Bone marrow (tissue), 2 donors: ENCODE measurements at regions not wholly inside any gene's neighbourhood (a gene's known extent, or its start where the extent isn't known, plus 50 kb on each side); places are given as distances from the start of the nearest gene placed in this dataset.
"Not testable (repeated sequence)": the region's sequence is repeated elsewhere in the genome, so short reads cannot be mapped to it uniquely, and the experiment has no call there.

Source experiments
- DNase-seq, 2 donors: peaks; one replicate each; lab custom pipeline; 2025; lab: John Stamatoyannopoulos, UW

DNA sequence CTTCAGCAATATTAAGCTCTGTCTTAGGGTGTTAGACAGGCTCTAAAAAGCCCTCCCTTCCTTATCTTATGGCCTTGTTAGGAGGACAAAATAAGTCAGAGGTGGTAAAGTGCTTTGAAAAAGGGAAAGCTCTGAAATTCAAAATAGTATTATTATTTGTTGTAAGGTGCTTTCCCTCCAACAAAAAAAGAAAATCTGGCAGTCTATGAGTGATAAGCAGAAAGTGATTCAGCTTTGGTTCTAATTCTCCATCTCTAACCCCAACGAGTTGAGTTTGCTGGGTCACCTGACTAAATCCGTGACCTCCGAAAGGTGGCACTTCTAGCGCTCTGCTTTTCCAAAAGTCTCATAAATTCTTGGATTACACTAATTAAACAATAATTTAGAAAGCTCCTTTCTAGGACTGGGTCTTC is 305.1 kb downstream of the BCL2L11 start:
- not testable (repeated sequence) for DNase-seq

DNA sequence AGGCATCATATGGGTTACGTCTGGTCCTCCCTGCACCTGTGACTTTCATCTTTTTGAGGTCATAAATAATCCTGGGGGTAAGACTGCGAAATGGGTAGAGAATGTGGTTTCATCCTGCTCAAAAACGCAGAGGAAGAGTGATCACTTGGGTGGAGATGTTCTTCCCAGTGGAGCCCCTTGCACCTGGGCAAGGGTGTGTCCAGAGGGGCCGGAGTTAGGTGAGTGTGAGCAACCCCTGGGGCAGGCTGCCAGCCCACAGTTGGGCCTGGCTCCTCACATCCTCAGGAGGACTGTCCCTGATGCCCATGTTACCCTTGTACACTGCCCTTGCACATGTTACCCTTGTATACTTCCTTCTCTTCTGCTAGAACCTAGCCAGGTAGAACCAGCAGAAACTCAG is 306.6 kb downstream of the BCL2L11 start:
- not testable (repeated sequence) for DNase-seq

DNA sequence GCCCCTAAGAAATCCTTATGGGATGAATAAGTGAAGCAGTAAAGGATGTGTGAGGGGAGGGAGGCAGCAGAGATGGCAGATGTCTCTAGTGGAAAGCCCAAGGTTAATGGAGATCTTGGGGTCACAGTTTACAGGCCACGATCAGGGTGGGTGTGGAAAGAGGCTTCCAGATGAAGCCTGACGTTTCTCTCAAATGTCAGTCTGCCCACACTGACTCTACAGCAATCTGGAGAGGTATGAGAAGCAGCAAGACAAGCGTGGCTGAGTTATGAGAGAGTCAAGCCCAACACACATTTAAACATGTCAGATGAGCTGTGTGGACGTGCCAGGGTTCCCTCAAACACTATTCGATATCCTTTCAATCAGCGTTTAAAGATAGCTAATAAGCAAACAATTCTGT is 308.2 kb downstream of the BCL2L11 start:
- not testable (repeated sequence) for DNase-seq

DNA sequence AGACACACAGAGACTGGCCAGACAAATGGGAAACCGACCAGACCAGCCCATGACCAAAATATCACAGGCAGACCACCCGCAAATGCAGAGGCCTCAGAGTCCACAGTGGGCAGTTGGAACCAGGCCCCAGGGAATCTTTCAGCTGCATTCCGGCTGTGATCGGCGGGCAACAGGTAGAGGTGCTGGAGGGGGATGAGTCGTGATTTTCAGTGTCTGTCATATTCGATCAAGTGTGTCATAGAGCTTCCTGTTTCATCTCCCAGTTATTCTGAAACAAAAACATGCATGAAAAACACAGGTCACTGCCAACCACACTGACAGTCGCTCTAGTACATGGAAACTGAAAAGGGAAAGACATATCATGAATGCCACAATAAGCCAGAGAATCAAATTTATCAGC is 308.6 kb downstream of the BCL2L11 start:
- not testable (repeated sequence) for DNase-seq

DNA sequence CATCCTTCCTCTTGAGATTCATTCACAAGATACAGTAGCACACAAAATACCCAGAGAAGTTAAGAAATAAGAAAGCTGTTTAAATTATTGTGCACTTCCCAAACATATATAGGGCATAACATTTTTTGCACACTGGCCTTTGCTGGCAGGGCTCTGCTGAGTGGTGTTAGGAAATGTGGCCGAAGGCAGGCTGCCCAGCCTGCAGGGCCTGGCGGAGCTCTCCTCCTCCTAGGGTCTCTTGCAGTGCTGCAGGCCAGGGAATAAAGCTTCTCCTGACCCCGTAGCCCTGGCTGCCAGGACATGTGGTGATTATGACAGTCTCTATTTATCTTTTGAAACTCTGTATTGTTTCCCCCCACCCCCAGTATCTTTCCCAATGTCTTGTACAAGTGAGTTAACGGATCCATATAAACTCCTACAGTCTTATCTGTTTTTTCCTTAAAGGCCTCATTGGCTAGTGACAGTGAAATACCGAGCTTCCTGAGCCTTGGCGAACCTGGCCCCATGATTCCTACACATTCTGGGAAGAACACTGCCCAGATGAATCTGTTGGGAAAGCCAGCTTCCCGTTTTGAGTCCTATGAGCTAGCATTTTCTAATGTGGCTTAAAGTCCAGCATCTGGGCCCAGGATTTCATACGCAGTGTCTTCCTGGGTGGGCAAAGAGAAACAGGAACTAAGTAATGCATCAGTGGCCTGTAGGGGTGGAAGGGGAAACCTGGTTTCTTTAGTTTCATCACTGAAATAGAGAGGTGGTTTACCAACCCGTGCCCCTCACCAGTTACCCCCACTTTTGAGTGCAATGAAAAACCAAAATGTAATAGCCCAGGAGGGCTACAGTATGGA is 310.3 kb downstream of the BCL2L11 start:
- DNase-seq, result not testable (repeated sequence)

DNA sequence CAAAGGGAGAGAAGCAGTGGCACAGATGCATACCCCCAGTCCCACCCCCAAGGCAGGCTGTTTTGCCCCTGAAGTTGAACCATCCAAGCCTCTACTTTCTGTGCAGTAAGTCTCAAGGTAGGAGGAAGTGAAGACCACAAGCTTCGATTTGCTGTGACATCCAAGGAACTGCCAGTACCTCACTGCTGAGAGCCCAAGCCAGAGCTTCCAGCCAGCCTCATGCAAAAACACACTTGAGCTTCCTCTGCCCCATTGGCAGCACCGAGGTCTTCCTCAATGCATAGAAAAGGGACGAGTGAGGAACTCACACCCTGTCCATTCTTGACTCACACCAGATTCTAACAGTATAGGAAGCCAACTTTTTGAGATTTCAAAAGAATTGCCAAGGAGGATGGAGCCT is 311.7 kb downstream of the BCL2L11 start:
- not testable (repeated sequence) for DNase-seq

DNA sequence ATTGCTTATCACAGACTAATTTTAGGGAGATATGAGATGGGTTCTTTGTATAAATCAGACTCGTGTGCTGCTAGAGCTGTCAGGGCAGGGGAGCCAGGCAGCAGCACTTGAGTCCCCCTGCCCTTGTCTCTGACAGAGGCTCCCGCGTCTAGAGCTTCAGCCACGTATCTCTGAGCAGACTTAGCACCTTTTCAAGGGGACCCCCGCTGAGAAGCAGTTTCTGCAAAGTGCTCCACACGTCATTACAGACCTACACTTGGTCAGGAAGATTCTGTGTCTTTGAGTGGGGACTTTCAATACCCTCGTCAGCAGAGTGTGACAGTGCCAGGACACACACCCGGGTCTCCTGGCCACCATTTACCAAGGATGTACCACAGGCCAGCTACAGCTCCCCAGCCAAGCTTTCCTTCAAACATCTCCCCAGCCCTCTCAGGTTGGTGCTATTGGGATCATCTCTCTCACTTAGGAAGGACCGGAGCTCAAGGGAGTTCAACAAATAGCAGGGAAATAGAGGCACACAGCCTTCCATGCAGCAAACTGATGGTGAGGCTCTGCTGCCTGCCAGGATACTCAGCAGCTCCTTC is 312.3 kb downstream of the BCL2L11 start:
- DNase-seq, result not testable (repeated sequence)

DNA sequence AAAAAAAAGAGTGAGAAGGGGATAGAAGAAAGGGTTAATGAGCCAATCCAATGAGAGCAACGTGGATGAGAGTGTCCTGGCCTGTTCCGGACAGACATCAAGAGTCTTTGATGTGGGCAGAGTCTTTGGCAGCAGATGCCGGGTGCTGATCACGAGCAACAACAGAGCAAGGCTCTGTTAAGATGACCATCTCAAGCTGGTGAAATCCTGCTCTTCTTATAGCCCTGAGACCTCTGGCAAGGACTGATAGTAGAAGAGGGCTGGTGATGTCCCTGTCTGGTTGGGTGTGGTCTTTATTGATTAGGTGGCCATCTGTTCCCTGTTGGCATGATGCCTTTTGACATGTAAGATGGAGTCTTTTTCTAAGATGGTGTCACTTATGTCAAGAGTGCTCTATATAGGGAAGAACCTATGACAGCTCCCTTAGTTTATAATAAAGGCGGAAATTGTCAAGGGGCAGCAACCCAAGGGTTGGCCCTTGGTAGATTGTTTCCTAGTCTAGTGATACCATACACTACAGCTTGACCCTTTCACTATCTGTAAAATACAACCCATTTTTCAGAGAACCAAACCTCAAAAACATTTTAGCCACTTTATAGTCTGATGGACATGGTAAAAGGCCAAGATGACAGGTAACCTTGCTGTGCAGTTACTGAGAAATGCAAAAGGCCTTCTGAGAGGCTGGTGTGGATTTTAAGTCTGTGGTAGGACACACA is 313.3 kb downstream of the BCL2L11 start:
- DNase-seq, result not testable (repeated sequence)

DNA sequence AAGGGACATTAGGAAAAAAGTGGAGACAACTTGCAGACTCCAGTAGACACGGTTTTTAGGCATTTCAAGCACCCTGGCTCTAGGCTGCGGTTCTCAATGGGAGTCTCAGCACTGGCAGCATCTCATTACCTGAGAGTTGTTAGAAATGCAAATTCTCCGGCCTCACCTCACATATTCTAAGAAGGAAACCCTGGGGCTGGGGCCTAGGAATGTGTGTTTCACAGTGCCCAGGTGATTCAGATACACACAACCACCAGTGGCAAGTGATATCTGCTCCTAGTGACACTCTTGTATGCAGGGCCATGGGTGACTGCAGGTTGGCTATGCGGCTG is 313.9 kb downstream of the BCL2L11 start:
- not testable (repeated sequence) for DNase-seq

DNA sequence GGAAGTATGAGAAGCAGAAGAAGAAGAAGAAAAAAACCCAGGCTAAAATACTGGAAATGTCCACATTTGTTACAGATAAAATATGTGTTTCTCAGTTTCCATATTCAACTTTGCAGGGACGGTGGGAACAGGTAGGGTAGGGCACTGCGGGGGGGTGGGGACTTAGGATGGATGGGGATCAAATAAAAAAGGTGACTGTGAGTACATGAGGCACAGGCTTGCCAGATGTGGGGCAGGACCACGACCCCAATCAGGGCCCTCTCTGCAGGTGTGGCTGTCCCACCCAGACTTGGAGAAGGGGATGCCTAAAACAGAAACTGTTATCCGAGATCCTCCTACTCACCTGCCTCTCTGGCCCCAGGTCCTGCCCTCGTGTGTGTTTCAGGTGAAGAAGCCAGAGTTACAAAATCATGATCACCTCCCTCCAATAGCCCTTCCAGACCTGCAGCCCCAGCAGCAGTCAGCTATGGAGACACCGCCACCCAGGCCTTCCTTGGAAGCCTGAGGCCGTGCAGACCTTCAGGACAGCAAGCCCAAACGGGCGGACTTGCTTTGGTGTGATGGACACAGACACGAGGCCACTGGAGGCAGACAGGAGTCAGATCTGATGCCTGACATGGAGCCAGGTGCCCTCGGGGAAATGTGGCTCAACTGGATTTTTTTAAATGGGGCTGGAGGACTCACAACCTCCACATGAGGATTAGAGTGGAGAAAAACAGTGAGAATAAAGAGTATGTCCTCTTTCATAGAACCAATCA is 315.0 kb downstream of the BCL2L11 start:
- DNase-seq, result not testable (repeated sequence)

DNA sequence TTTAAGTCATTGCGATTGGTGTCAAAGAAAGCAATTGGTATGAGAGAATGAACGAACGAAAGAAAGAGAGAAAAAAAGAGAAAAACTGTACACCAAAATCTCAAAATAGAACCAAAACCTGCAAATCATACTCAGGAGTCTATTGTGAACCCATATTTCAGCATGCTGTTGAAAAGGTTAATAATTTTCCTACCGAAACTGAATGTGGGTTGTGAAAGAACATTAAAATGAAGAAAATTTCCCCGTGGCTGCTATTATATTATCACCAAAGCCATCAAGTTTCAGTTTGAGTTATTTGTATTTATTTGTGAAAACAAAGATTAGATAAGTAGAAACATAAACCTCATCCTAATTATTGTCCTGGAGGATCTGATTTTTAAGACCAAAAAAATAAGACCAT is 315.7 kb downstream of the BCL2L11 start:
- DNase-seq, result not testable (repeated sequence)

DNA sequence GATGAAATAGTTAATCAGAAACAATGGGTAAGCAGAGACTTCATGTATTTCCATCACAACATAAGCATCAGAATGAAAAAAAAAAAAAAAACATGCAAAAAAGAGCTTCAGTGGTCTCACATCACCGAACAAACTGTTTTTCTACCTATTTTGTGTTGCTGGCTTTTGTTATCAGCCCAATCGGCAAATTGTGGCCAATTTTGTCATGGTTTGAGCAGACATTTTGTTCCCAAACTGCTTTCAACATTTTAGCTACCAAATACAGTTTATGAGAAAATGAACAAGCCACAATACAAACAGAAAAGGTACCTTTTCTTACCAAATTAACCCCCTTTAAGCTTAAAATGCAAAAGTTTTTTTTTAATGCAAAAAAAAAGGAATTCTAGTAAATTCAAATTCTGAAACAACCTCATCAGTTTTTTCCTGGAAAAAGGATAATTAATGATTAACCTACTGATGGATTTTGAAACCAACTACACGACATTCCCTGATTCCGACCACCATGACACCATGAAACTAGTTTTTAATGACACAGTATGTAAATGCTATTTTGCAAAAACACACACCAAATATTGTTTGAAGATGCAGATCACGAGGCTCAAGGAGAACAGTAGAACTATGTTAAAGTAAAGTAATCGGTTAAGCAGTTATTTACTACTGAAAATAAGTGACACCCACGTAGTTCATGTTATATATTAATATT is 316.7 kb downstream of the BCL2L11 start:
- not testable (repeated sequence) for DNase-seq

DNA sequence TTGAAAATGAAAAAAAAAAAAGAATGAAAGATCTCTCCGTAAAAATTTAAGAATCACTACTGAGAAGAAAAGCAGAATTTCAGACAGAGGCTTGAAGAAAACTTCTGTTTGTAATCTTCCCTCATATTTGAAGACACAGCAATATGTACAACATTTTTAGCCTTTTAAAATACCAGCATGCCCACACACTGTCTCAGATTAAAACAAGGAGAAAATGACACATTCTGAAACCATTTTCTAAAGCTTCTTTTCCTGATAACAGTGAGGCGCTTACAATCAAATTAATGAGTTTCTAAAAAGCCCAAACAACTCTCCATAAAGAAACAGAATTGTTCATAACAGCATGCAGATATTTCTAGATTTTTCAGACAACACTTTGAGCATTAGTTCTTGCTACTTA is 317.4 kb downstream of the BCL2L11 start:
- not testable (repeated sequence) for DNase-seq

DNA sequence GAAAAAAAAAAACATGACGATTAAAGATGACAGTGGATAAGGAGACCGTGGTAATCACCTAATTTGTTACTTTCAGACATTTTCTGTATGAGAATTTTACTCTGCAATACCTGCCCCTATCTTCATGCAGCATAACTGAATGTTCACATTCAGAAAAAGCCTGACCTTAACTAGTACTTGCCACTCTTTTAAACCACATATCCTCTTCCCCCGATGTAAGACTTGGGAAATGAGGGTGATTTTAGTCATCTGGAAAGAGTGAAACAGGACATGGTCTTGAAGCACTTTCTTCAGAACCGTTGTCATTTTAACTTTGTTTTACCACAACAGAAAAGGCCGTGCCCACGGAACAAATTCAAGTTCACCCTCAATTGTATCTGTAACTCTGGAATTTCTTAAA is 318.5 kb downstream of the BCL2L11 start:
- DNase-seq, result not testable (repeated sequence)

DNA sequence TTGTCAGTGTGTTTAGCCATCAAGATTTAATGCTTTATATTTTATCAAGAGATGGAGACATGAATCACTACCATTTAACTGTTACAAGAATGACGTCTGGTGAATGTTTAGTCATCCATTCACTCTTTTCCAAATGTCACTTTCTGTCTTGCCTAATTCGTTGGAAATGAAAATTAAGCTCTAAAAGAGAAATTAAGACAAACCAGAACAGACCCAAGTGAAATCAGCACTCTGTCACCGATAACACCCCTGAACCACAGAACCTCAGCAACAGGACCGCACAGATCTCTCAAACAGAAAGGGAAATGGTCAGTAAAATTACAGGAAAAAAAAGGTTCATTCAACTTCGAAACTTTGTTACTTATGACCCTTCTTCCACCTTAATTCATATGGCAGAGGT is 320.9 kb downstream of the BCL2L11 start:
- not testable (repeated sequence) for DNase-seq

DNA sequence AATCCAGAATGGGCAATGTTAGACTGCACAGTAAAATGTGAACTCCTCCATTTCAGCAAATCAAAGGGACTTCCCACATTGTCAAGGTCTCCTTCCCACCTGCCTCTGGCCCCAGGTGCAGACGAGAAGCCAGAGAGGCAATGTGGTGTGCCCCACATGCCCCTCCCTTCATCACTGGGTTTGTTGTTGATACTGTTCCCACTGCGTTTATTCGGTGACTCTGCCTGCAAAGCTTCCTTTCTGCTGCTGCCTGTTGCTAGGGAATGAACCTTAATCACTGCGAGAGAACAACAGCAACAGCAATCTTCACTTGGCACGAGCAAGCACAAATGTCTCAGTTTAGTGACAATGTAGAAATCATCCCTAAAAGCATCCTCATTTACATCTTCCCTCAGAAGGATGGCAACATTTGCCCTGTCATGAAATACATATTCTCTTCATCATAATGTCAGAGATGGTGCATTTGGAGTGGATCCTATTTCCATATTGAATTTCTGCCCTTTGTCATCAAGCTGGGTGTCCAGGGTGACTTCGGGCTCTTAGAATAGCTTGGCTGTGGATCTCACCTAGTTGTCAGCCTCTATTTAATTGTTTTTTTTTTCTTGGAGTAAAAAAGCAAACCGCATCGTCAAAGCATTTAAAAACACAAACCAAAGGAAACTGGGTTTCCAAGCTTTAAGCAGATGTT is 322.2 kb downstream of the BCL2L11 start:
- DNase-seq, result not testable (repeated sequence)

DNA sequence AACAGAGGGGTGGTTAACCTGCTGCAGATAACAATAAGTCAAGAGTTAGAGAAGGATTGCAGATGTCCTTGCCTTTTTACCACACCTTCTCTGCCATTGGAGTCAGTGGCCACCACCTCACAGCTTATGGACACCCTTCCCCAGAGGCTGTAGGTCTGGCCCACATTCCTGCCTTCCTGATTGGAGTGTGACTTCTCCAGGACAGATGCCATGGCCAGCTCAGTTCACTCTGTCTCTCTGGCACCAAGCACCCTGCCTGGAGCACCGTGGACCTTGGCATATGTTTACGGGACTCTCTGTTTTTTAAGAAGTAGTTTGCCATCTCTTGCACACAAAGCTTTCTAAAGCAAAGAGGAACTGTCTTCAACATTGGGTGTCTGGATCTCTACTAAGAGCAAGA is 323.8 kb downstream of the BCL2L11 start:
- DNase-seq, result not testable (repeated sequence)

DNA sequence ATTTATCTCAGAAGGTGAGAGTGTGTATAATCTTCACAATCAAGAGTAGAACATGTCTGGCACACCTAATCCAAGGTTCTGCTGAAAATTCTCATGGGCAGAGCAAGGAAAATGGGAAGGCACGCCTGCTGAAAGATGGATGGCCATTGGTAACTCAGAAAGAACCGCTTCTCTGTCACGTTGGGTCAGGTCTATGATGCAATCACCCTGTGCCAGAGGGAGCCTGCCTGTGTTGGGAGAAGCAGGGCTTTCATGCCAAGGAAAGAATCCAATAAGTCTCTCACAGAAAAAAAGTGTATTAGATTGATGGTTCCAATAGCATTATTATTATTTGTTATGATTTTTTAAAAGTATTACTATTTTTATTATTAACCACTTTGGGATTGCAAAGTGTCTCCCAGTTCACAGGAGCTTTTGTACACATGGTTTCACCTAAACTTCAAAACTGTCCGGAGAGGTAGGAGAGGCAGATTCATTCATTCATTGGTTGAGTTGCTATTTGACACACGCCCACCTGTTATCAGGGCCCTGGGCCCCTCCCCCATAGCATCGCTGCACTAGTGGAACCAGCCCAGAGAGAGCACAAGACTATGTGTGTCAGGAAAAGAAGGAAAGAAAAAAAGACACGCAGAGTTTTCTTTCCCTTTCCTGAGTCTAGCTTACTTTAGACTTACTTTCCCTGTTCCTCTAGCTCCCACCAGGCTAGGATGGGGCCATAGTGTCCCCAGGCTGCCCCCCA is 324.6 kb downstream of the BCL2L11 start:
- DNase-seq, result not testable (repeated sequence)

DNA sequence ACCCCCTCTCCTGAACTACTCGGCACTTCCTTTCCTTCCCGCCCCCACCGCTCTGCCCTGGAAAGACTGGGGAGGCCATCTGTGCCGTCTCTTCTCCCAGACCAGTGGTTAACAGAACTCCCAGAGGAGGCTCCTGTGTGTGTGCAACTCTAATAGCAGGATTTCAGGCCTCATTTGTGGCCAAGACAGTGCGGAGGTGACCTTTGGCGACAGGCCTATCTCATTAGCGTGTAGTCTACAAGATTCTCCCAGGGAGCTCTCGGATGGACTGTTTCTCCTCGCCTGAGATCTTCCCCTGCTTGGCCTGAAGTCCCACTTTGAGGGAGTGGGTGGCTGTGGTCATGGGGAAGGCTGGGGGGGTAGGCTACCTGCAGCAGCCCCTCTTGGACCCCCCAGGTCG is 325.2 kb downstream of the BCL2L11 start:
- not testable (repeated sequence) for DNase-seq

DNA sequence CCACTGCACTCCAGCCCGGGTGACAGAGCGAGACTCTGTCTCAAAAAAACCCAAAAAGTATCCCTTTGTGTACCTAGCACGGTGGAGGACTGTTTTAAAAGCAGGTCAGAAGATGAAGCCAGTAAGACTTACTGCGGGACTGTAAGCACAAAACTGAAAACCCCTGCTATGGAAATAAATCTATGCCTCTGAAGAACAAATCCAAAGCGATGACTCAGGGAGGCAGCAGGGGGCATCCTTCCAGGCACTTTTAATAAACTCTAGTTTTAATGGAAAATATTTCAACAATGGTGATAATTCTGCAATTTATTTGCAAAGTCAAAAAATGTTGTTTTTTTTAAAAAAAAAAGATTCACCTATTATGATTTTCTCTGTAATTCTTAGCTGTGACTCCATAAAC is 326.8 kb downstream of the BCL2L11 start:
- not testable (repeated sequence) for DNase-seq
